ENCODE measurements at regions not wholly inside any gene's neighbourhood (a gene's known extent, or its start where the extent isn't known, plus 50 kb on each side); places are given as distances from the start of the nearest gene placed in this dataset.

DNA sequence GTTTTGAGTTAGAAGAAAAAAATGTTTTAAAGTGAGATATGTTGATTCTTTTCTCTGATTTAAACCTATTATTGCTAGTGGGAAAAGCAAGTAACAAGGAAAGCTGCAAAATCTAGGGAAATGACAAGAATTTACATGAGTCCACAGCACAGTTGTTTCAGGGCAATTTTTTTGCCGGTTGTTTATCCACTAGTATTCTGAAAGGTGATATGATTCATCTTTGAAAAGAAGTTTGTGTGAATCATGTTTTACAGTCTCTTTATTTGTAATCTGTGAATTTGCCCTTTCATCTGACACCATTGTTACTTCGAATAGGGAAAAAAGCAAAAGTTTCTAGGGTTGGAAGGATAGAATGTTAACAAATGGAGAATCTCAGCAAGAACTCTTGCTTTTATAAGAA lies 894.7 kb downstream of the OTOL1 start:
- H3K36me3 ChIP-seq (replicated peaks in 1 of 2; ENCODE audit: control insufficient read depth in 1 of 2, insufficient read depth in 2 of 2, low read length in 2 of 2) = no peaks in the 10 kb centered on the region
- BruUV-seq (replicated peaks) = no TSS peak
- TF ChIP-seq ZFP36 (IDR thresholded peaks at IDR 0.05; ENCODE audit: borderline replicate concordance, low read depth, low read length, partially characterized antibody) (no peak), CBFB (CRISPR knock-in tag; IDR thresholded peaks at IDR 0.05) (no peak), NKX3-1 (CRISPR knock-in tag; IDR thresholded peaks at IDR 0.05) (no peak), ZNF891 (CRISPR knock-in tag; IDR thresholded peaks at IDR 0.05) (no peak), ZNF124 (CRISPR knock-in tag; IDR thresholded peaks at IDR 0.05) (no peak), ATF7 (IDR thresholded peaks at IDR 0.05) (no peak), ATF7 (CRISPR knock-in tag; IDR thresholded peaks at IDR 0.05) (no peak), HNF4G (IDR thresholded peaks at IDR 0.05; ENCODE audit: borderline replicate concordance, low read depth, low read length) (no peak), HNF4G (CRISPR knock-in tag; IDR thresholded peaks at IDR 0.05; ENCODE audit: borderline replicate concordance, low read depth) (no peak), SMARCC2 (IDR thresholded peaks at IDR 0.05) (no peak), RARA (CRISPR knock-in tag; IDR thresholded peaks at IDR 0.05) (no peak), TARDBP (CRISPR knock-in tag; IDR thresholded peaks at IDR 0.05) (no peak), ZMYM2 (CRISPR knock-in tag; IDR thresholded peaks at IDR 0.05) (no peak), ARID4A (CRISPR knock-in tag; IDR thresholded peaks at IDR 0.05; ENCODE audit: borderline replicate concordance) (no peak), ZNF792 (CRISPR knock-in tag; IDR thresholded peaks at IDR 0.05) (no peak), TBX3 (IDR thresholded peaks at IDR 0.05; ENCODE audit: borderline replicate concordance) (no peak)
- TF ChIP-seq, protein P1, sequence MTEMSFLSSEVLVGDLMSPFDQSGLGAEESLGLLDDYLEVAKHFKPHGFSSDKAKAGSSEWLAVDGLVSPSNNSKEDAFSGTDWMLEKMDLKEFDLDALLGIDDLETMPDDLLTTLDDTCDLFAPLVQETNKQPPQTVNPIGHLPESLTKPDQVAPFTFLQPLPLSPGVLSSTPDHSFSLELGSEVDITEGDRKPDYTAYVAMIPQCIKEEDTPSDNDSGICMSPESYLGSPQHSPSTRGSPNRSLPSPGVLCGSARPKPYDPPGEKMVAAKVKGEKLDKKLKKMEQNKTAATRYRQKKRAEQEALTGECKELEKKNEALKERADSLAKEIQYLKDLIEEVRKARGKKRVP (CRISPR knock-in tag; IDR thresholded peaks at IDR 0.05) = no peak
- H2AFZ ChIP-seq (ENCODE audit: low read length) = no peak overlapping the region
- ATAC-seq (no peak), FAIRE-seq (no peak), DNase-seq (ENCODE audit: low spot score) (no peak)
- no peaks in the 10 kb centered on the region for H3K9me3 ChIP-seq (ENCODE audit: low read length)
- ChIA-PET POLR2A (no interaction called here), CTCF (ENCODE audit: low intra/inter-chr PET ratio, low total read pairs) (no interaction called here)
- intact Hi-C loops (cut with micrococcal nuclease; ENCODE audit: unreplicated experiment) (no loop called here), in situ Hi-C loops (cut with HindIII; ENCODE audit: extremely low pct_ligation_motif_present, low pct_unique_long_range_greater_than_20kb) (no loop called here)
- H3K4me2 ChIP-seq (ENCODE audit: low read depth, low read length) = no peak overlapping the region
- H3K27me3 ChIP-seq (ENCODE audit: control insufficient read depth in 1 of 2, insufficient read depth in 2 of 2, low read length in 2 of 2) = no peaks in the 10 kb centered on the region
- H4K20me1 ChIP-seq (ENCODE audit: insufficient read depth, low read length) = no peaks in the 10 kb centered on the region
- H3K79me2 ChIP-seq (ENCODE audit: insufficient read depth, low read length) = no peaks in the 10 kb centered on the region
- 3% methylated on average over 2 of the region's 2 CpGs for WGBS (ENCODE audit: low lambda C conversion rate)
- no peak overlapping the region for H3K9ac ChIP-seq (ENCODE audit: insufficient read depth, low read depth, low read length)
- no peaks in the 10 kb centered on the region for H3K4me1 ChIP-seq (ENCODE audit: insufficient read depth, low read length)
- H3K4me3 ChIP-seq (replicated peaks in 1 of 3; ENCODE audit: insufficient read depth in 1 of 3, low read depth in 2 of 3, low read length in 3 of 3) = no peak overlapping the region
- no peak overlapping the region for H3K27ac ChIP-seq (ENCODE audit: extremely low read length, insufficient read depth, low read length)

Data from HepG2 (cell line).